GM18870 (cell line): ENCODE measurements at regions not wholly inside any gene's neighbourhood (a gene's known extent, or its start where the extent isn't known, plus 50 kb on each side); places are given as distances from the start of the nearest gene placed in this dataset.

Experiments
- ATAC-seq: cut with Tn5 transposase; IDR thresholded peaks from one replicate; pipeline ENCODE4 v1.9.1; 2021; ENCODE audit warnings: moderate library complexity; ENCODE audit not compliant: unreplicated experiment

DNA sequence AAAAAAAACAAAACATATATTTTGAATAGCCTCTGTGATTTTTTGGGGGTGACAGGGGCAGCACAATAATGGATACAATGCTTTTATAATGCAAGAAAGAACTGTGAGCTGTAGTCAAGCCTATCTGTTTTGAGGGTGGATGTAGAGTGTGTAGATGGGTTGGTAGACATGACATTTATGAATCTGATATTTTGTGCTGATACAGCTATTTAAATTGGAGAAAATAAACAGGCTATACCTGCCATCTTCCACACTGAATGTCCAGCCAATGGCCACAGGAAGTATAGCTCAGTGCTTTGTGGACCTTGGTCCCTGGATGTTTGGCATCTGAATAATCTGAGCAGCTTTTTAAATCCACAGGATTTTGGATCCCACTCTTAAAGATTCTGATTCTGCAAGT, 175.0 kb downstream of the NEDD1 start:
- ATAC-seq: no peak

DNA sequence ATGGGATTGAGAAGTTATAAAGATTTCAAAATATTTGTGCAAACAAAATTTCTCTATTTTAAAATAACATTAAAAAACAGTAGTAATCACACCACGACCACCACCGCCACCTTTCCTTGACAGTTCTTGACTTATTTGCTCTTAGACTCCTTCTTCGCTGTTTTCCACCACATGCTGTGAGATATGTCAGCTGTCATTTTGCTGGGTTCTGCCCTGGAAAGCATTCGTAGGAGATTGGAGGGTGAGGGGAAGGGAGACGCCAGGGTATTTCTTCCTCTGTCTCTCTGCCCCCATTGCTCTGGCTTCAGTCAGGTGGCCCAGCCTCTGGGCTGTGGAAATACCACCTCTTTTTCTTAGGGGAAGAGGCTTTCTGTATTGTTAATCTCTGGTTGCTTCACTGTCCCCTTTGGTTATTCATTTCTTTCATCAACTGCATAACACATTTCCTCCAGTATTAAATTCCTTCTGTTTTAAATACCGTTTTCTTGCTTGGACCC, 186.2 kb downstream of the NEDD1 start:
- ATAC-seq: no peak

DNA sequence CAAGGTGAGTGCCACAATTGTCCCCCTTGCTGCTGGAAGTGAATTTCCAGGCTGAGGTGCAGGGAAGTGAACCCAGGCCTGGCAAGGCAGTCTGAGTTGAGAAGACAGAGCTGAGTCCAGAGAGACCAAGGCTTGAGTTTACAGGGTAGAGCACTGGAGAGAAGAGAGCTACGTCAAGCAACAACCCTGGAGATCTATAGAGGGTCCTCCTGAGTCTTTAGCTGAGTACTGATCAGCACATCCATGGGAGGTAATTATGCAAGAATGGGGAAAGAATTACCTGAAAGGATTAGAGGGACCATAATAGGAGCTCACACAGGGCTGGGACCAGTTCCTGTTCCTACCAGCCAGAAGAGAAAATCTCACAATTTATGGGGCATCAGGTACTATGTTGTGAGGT, 190.7 kb downstream of the NEDD1 start:
- no peak for ATAC-seq

DNA sequence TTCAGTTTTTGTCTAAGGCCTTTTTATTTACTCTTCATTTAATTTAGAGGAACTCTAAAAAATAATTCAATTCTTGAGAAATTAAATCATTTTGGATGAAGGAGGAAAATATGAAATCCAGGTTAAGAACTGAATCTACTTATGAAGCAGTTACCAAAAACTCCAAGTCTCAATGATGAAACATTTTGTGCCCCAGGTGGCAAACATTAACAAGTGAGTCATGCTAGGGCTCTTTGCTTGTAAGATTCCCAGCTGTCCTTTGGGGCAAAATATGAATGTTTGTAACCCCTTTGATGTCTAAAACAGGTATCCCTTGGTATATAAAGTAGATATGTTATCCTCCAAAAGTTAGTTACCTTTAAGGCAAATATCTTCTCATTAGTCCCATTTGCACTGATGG, 202.4 kb downstream of the NEDD1 start:
- no peak for ATAC-seq

DNA sequence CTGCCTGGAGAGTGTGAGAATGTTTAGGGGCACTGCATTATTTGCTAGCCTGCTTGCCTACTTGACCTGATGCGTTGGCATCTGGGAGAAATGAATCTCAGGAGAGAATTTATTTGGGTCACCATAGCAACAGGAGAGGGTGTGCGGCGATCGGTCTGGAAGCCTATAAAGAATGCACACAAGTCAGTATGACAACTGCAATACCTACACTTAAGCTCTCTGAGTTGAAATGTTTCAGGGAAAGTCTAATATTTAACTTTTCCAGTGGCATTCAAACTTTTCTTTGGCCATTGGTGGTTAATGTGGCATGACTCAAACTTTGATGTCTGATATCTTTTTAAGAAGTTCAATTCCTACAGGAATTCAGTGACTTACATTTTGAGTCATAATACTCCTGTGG, 205.1 kb downstream of the NEDD1 start:
- ATAC-seq: no peak

DNA sequence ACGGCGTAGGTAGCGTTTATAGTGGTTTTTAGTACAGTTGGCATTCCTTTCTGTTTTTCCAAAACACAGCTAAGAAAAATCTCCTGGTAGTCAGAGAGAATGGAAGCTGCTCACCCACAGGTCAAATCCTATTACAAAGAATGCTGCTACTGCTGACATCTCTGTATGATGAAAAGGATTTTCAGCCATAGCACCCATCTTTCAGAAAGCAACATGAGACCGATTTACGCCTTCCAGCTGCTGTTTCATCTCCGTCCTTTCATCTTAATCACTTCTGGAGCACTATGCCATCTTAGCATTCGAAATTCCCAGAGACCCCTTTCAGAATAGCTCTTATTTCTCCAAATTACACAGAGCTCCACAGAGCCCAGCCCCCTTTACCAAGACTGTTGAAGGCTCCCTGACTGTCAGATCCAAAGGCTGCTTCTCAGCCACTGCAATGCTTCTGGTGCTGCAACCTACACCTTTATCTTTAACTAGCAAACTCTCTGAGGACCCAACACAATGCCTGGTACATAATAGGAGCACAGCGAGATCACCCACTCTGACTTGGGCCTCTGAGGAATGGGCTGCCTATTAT, 211.8 kb downstream of the NEDD1 start:
- ATAC-seq: no peak

DNA sequence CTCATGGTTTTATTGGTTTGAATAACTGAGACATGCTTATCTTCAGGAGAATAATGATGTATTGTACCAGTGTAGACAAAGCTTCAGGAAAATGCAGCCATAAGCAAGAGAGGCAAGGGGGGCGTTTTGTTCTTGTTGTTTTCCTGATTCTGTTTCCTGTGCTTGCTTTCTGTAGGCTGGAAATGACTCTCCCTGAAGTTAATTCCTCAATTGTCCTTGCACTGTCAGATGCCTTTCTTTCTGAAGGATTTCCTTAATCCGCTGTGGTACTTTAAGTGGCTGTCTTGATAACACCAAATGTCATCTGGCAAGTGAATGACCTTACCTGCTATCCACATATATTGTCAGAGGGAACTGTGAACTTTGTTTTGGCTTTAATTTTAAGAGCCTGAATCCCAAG, 220.0 kb downstream of the NEDD1 start:
- no peak for ATAC-seq

DNA sequence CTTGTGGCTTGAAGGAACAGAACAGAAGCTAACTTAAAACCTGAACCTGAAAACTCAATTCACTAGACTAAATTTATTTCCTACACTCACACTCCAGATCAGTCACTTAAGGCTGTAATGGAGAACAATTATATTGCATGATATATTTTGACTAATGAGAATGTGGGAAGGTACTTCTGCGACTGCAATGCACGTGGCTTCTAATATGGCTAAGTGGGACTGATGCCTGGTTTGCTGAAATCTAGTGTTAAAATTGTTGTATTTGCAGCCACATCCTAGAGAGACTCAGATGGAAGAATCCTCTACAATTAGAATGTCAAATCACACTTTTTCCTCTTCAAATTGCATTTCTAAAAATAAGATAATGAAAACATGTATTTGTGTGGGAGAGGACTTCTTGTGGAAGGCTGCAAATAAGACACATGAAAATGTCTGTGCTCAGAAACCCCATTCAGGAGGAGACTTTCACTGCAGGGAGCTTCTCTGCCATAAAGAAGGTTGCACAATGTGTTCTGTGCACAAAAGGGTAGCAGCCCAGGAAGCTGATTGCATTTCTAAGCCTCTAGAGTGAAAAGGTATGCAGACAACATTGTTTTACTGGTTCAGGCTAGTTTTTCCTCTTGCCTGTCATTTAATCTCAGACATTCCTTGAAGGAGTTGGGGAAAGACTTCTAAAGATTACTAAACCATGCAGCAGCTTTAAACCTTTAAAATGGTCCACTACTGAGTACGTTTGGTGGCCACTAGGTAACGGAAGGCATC, 224.3 kb downstream of the NEDD1 start:
- no peak for ATAC-seq

DNA sequence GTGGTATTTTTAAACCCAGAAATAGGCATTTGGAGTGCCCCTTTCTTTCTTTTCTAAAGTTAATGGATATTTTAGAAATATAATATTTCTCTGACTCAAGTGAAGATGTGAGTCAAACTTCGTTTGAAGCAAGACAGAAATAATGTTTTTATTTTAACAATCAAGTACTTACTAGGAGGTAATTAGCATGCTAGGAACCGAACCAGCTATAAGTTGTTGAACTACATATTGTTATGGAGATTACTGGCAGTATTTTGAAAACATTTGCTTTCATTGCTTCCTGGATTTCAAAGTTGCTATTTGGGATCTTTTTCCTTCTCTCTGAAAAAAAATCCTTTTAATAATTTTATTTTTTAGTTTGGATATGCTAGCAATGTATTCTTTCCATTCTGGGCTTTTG, 225.2 kb downstream of the NEDD1 start:
- no peak for ATAC-seq

DNA sequence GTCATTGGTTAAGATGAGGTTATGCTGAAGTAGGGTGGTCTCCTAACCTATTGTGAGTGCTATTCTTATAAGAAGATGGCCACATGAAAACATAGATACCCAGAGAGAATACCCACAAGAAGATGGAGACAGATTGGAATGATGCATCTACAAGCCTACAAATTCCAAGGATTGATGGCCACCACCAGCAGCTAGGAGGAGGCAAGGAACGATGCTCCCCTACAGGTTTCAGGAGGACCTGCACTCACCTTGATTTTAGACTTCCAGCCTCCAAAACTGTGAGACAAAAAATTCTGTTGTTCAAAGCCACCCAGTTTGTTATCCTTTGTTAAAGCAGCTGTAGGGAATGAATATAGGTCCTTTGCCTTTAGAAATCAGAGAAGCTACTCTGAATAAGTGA, 227.4 kb downstream of the NEDD1 start:
- no peak for ATAC-seq

DNA sequence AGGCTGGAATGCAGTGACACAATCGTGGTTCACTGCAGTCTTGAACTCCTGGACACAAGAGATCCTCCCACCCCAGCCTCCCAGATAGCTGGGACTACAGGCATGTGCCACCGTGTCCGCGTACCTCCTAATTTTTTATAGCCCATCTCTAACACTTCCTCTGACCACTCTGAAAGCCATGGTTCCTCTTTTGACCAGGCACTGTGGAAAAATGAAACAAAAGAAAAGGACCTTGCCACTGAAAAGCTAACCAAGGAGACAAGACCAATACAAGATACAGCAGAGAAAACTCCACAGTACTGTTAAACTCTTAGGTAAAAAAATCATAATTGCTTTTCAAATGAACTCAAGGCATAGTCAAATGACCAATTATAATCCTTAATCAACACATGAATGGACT, 233.3 kb downstream of the NEDD1 start:
- no peak for ATAC-seq

DNA sequence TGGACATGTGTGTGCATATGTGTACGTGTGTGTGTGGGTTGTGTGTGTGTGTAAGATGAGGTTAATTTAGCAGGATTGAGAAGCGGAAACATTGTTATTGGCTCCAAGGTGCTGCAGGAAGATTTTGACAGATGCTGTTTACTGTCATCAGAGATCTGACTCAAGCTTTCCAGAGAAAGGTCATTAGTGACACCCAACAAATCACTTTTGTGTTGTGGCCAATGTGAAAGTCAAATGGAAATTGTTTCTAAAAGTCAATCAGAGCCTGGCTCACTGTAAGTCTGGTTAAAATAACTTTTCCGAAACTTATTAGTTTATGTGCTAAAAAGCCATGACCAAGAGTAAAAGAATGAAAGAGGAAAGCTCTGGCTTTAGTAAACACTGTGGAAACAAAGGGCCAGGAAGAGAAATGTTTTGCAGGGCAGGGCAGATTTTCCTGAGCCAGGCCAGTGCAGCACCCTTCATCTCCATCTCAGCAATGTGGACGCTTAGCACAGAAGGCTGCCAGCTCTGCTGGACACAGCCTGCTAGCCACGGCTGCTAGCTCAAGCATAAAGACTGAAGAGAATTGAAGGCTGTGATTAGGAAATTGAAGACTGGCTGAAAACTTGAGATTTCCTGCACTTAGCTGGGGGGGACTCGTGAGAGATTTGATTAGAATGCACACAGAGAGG, 235.8 kb downstream of the NEDD1 start:
- ATAC-seq: no peak

DNA sequence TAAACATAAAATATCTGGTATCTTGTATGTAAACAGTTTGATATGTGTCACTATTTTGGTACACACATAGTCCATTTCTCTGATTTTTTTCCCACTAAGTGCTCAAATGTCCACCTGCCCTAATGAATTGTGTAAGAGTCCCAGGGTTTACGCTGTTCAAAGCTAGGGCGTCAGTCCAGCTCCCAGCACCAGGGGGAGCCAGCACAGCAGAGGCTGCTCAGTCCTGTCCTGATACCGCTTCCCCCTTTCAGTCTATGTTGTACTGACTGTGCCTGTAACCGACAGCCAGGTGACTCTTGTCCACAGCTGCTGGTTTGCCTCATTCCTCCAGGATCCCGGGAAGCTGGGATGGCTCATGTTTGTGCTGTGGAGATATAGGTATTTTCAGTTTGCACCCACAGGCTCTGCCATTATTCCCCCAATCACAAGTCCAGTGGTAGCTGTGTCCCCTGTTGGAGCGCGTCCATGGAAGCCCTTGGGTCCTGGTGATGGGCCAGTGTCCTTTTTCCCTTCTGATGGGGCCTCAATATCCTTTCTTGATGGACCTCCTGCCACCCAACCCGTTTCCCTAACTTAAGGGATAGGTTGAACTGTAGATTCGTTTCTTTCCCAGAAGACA, 242.0 kb downstream of the NEDD1 start:
- ATAC-seq: peak; percentile 93

DNA sequence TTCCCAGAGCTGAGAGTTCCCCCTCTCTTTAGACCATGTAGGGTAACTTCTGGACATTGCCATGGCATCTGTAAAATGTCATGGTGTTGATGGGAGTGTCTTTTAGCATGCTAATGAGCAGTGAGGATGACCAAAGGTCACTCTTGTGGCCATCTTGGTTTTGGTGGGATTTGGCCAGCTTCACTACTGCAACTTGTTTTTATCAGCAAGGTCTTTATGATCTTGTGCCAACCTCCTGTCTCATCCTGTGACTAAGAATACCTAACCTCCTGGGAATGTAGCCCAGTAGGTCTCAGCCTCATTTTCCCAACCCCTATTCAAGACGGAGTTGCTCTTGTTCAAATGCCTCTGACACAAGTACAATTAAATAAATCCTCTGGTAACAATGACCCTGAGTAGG, 244.4 kb downstream of the NEDD1 start:
- no peak for ATAC-seq

DNA sequence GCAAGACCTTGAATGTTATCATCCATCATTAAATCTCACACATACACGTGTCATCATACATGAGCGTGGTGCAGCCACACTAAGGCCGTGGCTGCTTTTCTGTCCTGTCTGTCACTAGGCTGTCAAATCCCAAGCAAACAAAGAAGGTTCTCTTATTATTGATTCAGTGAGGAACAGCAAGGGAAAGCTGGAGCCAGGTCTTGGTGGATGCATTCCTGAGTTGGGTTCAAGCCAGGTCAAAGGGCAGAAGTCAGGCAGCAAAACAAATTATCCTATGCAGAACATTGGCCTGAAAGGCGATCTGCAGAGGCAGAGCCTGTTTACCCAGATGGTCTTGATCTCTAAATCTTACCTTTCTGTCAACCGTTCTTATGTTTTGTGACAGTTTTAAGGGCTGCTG, 252.3 kb downstream of the NEDD1 start:
- no peak for ATAC-seq

DNA sequence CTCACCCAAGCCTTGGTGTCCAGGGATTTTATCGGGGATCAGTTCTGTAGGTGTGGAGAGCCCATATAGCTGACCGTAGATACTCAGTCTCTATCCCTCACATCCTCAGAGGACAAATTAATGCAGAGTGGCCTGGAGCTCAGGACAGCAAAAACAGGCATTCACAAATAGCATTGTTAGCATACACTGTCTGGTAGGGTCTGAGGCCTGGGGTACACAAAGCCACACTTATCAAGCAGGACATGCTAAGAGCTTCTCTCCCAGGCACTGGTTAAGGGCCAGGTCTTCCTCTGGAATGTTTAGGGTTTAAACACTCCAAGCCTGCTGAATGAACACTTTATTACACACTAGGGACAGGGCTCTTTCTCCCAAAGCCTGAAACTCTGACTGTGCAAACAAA, 253.2 kb downstream of the NEDD1 start:
- no peak for ATAC-seq

DNA sequence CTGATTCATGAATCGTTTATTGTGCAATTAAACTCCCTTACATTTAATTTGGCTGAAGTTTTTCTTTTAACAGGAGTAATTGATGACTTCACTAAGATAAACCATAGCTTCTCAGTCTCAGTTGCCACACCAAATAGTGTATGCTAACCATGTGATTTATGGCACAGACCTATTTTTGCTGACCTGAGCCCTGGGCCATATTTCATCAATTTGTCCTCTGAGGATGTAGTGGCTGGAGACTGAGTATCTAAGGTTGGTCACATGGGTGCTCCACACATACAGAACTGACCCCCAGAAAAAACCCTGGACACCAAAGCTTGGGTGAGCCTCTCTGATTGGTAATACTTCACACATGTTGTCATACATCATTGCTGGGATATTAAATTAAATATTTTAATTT, 255.1 kb downstream of the NEDD1 start:
- ATAC-seq: no peak

DNA sequence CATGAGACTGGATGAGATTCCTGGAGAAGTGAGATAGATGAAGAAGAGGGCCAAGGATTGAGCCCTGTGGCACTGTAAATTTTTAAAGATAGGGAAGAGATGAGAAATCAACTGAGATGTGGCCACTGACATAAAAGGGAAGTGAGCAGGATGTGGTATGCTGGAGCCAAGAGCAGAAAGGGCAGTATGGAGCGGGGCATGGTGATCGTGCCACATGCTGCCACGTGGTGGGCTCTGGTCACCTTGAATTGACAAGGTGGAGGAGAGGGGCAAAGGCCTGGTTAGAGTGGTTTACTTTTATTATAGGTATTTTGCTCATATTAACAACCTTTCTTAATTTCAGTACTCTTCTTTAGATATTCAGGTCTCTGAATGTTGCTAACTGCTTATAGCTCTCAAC, 257.9 kb downstream of the NEDD1 start:
- ATAC-seq: no peak

DNA sequence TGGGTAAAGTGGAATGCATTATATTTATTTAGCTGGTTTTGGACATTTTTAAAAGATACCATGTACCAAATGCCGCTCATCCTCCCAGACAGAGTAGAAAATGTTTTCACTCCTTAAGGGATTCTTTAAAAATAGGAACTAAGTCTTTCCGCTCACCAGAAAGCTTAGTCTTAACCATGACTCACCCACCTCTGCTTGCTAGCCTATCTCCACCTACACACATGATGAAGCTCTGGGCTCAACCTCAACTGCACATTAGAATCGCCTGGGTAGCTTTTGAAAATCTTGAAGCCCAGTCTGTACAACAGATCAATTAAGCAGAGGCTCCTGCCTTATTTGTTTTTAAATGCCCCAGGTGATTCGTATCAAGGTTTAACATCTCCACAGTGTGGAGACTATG, 260.5 kb downstream of the NEDD1 start:
- ATAC-seq: no peak

DNA sequence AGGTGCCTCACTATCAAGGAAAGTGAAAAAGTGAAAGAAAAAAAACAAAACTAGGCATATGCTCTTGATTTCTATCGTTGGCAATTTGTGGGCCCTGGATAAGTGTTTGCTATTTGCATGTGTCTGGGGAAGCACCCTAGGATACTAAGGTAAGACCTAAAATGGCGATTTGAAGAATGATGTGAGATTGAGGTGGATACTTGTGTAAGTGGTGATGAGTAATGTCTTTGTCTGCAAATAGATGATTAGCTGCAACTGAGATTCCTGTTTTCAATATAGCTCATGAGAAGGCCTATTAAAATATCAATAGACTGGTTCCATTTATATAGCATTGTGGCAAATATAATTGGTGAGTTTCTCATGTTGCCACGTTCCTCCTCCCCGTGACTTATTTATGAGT, 261.7 kb downstream of the NEDD1 start:
- ATAC-seq: no peak

DNA sequence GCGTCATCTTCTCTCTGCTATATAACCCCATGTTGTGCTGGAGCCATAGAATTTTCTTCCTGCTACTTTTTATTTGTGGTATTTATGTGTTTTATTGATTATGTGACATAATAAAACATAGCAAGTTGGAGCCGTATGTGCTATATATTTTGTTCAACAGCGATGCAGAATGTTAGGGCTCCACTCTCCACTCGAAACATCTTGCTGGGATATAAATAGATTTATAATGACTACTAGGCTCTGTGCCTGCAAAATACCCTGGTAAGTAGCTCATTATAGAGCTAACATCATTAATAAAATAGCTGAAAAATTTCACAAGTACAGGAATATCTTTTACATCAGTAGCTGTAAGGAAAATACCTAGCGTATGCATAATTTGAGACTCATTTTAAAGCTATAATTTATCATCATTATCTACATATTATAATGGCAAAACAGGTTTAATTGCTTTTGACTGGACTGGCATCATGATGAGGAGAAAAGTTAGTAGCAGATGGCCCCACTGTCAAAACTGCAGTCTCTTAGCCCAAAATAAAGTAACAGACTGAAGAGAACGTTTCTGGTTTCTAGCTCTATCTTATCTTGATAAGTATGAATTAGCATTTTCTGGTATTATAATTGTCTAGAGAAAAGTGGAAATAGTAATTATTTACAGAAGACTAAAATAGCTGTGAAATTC, 263.0 kb downstream of the NEDD1 start:
- no peak for ATAC-seq
